ENCODE measurements at regions not wholly inside any gene's neighbourhood (a gene's known extent, or its start where the extent isn't known, plus 50 kb on each side); places are given as distances from the start of the nearest gene placed in this dataset.
"Not testable (repeated sequence)": the region's sequence is repeated elsewhere in the genome, so short reads cannot be mapped to it uniquely, and the experiment has no call there.

GRCh38 chr11:67759321-67759720, 84.9 kb upstream of the ALDH3B2 start:
- H3K9me2 ChIP-seq (replicated peaks; ENCODE audit: control insufficient read depth, low read length); H3K36me3 ChIP-seq (ENCODE audit: control insufficient read depth, low read length); H3K27me3 ChIP-seq (ENCODE audit: control insufficient read depth, low read length); H3K27ac ChIP-seq (ENCODE audit: low read depth, low read length); H4K20me1 ChIP-seq (ENCODE audit: control insufficient read depth, insufficient read depth, low read depth, low read length); H3K4me2 ChIP-seq (ENCODE audit: low read length); H3K9me3 ChIP-seq (ENCODE audit: control insufficient read depth, insufficient read depth, low read length); H3K79me2 ChIP-seq (ENCODE audit: control insufficient read depth, low read length); H3F3A ChIP-seq (ENCODE audit: control insufficient read depth, insufficient read depth); H3K4me3 ChIP-seq (ENCODE audit: low read length); H3K4me1 ChIP-seq (ENCODE audit: control insufficient read depth, low read length): not testable (repeated sequence)

GRCh38 chr11:67758467-67758866, 84.0 kb upstream of the ALDH3B2 start:
- not testable (repeated sequence) for H3F3A ChIP-seq (ENCODE audit: control insufficient read depth, insufficient read depth); H4K20me1 ChIP-seq (ENCODE audit: control insufficient read depth, insufficient read depth, low read depth, low read length); H3K36me3 ChIP-seq (ENCODE audit: control insufficient read depth, low read length); H3K4me2 ChIP-seq (ENCODE audit: low read length); H3K4me3 ChIP-seq (ENCODE audit: low read length); H3K4me1 ChIP-seq (ENCODE audit: control insufficient read depth, low read length); H3K27me3 ChIP-seq (ENCODE audit: control insufficient read depth, low read length); H3K9me3 ChIP-seq (ENCODE audit: control insufficient read depth, insufficient read depth, low read length); H3K9me2 ChIP-seq (replicated peaks; ENCODE audit: control insufficient read depth, low read length); H3K79me2 ChIP-seq (ENCODE audit: control insufficient read depth, low read length); H3K27ac ChIP-seq (ENCODE audit: low read depth, low read length)

GRCh38 chr11:67758009-67758408, 83.6 kb upstream of the ALDH3B2 start:
- H3K79me2 ChIP-seq (ENCODE audit: control insufficient read depth, low read length); H3K27me3 ChIP-seq (ENCODE audit: control insufficient read depth, low read length); H3F3A ChIP-seq (ENCODE audit: control insufficient read depth, insufficient read depth); H4K20me1 ChIP-seq (ENCODE audit: control insufficient read depth, insufficient read depth, low read depth, low read length); H3K4me2 ChIP-seq (ENCODE audit: low read length); H3K4me1 ChIP-seq (ENCODE audit: control insufficient read depth, low read length); H3K9me3 ChIP-seq (ENCODE audit: control insufficient read depth, insufficient read depth, low read length); H3K4me3 ChIP-seq (ENCODE audit: low read length); H3K9me2 ChIP-seq (replicated peaks; ENCODE audit: control insufficient read depth, low read length); H3K36me3 ChIP-seq (ENCODE audit: control insufficient read depth, low read length); H3K27ac ChIP-seq (ENCODE audit: low read depth, low read length): not testable (repeated sequence)

- H3K36me3 ChIP-seq (ENCODE audit: control insufficient read depth, low read length); H3K4me2 ChIP-seq (ENCODE audit: low read length); H3F3A ChIP-seq (ENCODE audit: control insufficient read depth, insufficient read depth): not testable (repeated sequence)
Measured at GRCh38 chr11:67753820-67754219, 79.4 kb upstream of the ALDH3B2 start.

GRCh38 chr11:67745181-67745726, 70.8 kb upstream of the ALDH3B2 start:
- H3K9me3 ChIP-seq (ENCODE audit: control insufficient read depth, insufficient read depth, low read length): no peaks in the 10 kb centered on the region
- H3K79me2 ChIP-seq (ENCODE audit: control insufficient read depth, low read length): no peaks in the 10 kb centered on the region
- no peak overlapping the region for H3K4me2 ChIP-seq (ENCODE audit: low read length)
- H3K9me2 ChIP-seq (replicated peaks; ENCODE audit: control insufficient read depth, low read length): no peaks in the 10 kb centered on the region
- H3K4me1 ChIP-seq (ENCODE audit: control insufficient read depth, low read length): peaks cover 17% of the 10 kb centered on the region
- H3K36me3 ChIP-seq (ENCODE audit: control insufficient read depth, low read length): no peaks in the 10 kb centered on the region
- H3K27me3 ChIP-seq (ENCODE audit: control insufficient read depth, low read length): no peaks in the 10 kb centered on the region
- H3F3A ChIP-seq (ENCODE audit: control insufficient read depth, insufficient read depth): no peaks in the 10 kb centered on the region
- H3K4me3 ChIP-seq (ENCODE audit: low read length): no peak overlapping the region
- H4K20me1 ChIP-seq (ENCODE audit: control insufficient read depth, insufficient read depth, low read depth, low read length): no peaks in the 10 kb centered on the region
- TF ChIP-seq CTCF (IDR thresholded peaks at IDR 0.05; ENCODE audit: low read depth, low read length, poor library complexity, severe bottlenecking): no peak
- no peak for TF ChIP-seq EZH2phosphoT487 (IDR thresholded peaks at IDR 0.05; ENCODE audit: borderline replicate concordance, low read length)
- no peak overlapping the region for H3K27ac ChIP-seq (ENCODE audit: low read depth, low read length)

More at GRCh38 chr11:67753820-67754219, 79.4 kb upstream of the ALDH3B2 start:
- H3K4me1 ChIP-seq (ENCODE audit: control insufficient read depth, low read length); H3K79me2 ChIP-seq (ENCODE audit: control insufficient read depth, low read length); H4K20me1 ChIP-seq (ENCODE audit: control insufficient read depth, insufficient read depth, low read depth, low read length); H3K4me3 ChIP-seq (ENCODE audit: low read length); H3K9me3 ChIP-seq (ENCODE audit: control insufficient read depth, insufficient read depth, low read length); H3K27me3 ChIP-seq (ENCODE audit: control insufficient read depth, low read length); H3K9me2 ChIP-seq (replicated peaks; ENCODE audit: control insufficient read depth, low read length); H3K27ac ChIP-seq (ENCODE audit: low read depth, low read length): not testable (repeated sequence)

GRCh38 chr11:67744231-67744630, 69.8 kb upstream of the ALDH3B2 start:
- not testable (repeated sequence) for H3K27ac ChIP-seq (ENCODE audit: low read depth, low read length); H4K20me1 ChIP-seq (ENCODE audit: control insufficient read depth, insufficient read depth, low read depth, low read length); H3K4me3 ChIP-seq (ENCODE audit: low read length); H3K27me3 ChIP-seq (ENCODE audit: control insufficient read depth, low read length); H3K4me2 ChIP-seq (ENCODE audit: low read length); H3K9me3 ChIP-seq (ENCODE audit: control insufficient read depth, insufficient read depth, low read length); H3K9me2 ChIP-seq (replicated peaks; ENCODE audit: control insufficient read depth, low read length); H3K36me3 ChIP-seq (ENCODE audit: control insufficient read depth, low read length); H3F3A ChIP-seq (ENCODE audit: control insufficient read depth, insufficient read depth); H3K79me2 ChIP-seq (ENCODE audit: control insufficient read depth, low read length)
- H3K4me1 ChIP-seq (ENCODE audit: control insufficient read depth, low read length): peaks cover 17% of the 10 kb centered on the region

GRCh38 chr11:67738231-67738630, 63.8 kb upstream of the ALDH3B2 start:
- not testable (repeated sequence) for H3K4me1 ChIP-seq (ENCODE audit: control insufficient read depth, low read length); H3K4me2 ChIP-seq (ENCODE audit: low read length); H3K9me3 ChIP-seq (ENCODE audit: control insufficient read depth, insufficient read depth, low read length); H3K4me3 ChIP-seq (ENCODE audit: low read length); H3K27me3 ChIP-seq (ENCODE audit: control insufficient read depth, low read length); H4K20me1 ChIP-seq (ENCODE audit: control insufficient read depth, insufficient read depth, low read depth, low read length); H3K36me3 ChIP-seq (ENCODE audit: control insufficient read depth, low read length); H3F3A ChIP-seq (ENCODE audit: control insufficient read depth, insufficient read depth); H3K79me2 ChIP-seq (ENCODE audit: control insufficient read depth, low read length); H3K9me2 ChIP-seq (replicated peaks; ENCODE audit: control insufficient read depth, low read length); H3K27ac ChIP-seq (ENCODE audit: low read depth, low read length)
